ENCODE measurements at regions not wholly inside any gene's neighbourhood (a gene's known extent, or its start where the extent isn't known, plus 50 kb on each side); places are given as distances from the start of the nearest gene placed in this dataset.
"Not testable (repeated sequence)": the region's sequence is repeated elsewhere in the genome, so short reads cannot be mapped to it uniquely, and the experiment has no call there.

- DNase-seq (ENCODE audit: low read depth) = not testable (repeated sequence)
Measured at GRCh38 chr1:53399370-53400133, 59.6 kb upstream of the DMRTB1 start.

- no peak for DNase-seq (ENCODE audit: low read depth)
Measured at GRCh38 chr1:53400761-53401674, 58.2 kb upstream of the DMRTB1 start.

- no peak for DNase-seq (ENCODE audit: low read depth)
Measured at GRCh38 chr1:53401813-53402745, 57.1 kb upstream of the DMRTB1 start.

DNA sequence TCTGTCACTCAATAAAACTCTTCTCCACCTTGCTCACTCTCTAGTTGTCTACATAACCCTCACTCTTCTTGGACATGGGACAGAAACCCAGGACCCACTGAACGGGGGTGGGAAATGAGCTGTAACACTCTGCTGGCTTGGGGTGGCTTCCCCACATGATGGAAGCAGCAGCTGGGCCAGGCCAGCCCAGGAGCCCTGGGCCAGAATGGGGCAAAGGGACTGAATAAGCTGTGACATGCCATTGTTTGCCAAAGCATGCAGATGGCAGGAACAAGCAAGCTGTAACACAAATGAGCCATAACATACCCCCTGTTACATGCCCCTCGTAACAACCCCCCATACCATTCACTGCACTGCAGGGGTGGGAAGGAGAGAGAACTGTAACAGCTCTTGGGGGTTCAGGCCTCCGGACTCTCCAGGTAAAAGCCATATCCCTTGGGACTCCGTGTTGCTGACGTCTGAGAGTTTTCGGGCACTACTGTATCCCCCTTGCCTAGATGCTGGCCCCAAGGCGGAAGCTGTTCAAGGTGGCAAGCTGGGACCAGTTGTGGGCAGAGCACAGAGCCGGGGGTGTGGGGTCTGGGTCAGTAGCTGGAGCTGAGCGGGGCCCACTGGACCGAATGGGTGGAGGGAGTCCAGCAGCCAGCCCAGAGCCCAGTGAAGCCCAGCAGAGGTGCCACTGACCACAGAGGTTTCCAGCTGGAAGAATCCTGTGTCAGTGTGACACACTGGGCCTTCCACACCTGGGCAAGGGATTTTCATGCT lies 56.1 kb upstream of the DMRTB1 start:
- DNase-seq (ENCODE audit: low read depth) = no peak

GRCh38 chr1:53405737-53406136 lies 53.5 kb upstream of the DMRTB1 start:
- no peak for DNase-seq (ENCODE audit: low read depth)

GRCh38 chr1:53406551-53407235 lies 52.5 kb upstream of the DMRTB1 start:
- DNase-seq (ENCODE audit: low read depth) = no peak

DNA sequence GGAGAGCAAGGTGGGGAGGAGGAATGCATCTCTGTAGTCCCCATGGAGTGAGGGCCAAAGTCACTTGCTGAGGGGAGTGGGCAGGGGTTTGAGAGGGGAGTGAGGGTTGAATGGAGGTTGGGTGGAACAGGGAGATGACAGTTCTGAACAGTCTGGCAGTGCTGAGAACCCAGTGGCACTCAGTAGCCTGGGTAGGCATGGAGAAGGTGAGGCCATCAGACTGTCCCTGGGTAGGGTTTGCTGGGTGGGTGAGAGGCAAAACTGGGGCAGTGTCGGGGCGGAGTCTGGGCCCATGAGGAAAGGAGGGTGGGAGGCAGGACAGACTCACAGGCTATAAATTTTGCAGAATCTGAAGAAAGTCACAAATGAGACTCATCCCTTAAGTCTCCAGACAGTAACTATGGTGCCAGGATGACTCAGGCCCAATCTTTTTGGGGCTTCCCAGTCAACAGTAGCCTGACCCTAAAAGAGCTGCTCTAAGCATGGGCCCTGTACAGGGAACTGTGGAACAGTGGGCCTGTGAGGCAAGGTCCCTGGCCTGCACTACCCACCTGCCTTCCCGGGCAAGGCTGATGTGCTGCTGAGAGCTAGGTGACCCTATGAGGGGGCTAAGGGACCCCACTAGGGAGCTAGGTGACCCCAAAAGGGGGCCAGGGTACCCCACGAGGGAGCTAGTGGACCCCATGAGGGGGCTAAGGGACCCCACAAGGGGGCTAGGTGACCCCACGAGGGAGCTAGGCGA lies 51.0 kb upstream of the DMRTB1 start:
- DNase-seq (ENCODE audit: low read depth) = no peak

GRCh38 chr1:53408755-53409129 lies 50.5 kb upstream of the DMRTB1 start:
- DNase-seq (ENCODE audit: low read depth) = no peak

- DNase-seq (ENCODE audit: low read depth) = no peak
Measured at GRCh38 chr1:53409233-53409632, 50.0 kb upstream of the DMRTB1 start.
